ENCODE measurements at regions not wholly inside any gene's neighbourhood (a gene's known extent, or its start where the extent isn't known, plus 50 kb on each side); places are given as distances from the start of the nearest gene placed in this dataset.
"Not testable (repeated sequence)": the region's sequence is repeated elsewhere in the genome, so short reads cannot be mapped to it uniquely, and the experiment has no call there.

- Histone ChIP-seq H3K4me1 (ENCODE audit: control insufficient read depth in 1 of 2, insufficient read depth in 2 of 2, low read length in 2 of 2) (no peaks in the 10 kb centered on the region), H3K36me3 (ENCODE audit: control insufficient read depth in 1 of 2, insufficient read depth in 2 of 2, low read length in 2 of 2) (no peaks in the 10 kb centered on the region), H3K27ac (ENCODE audit: low read length) (no peak overlapping the region), H3K27me3 (ENCODE audit: low read depth, low read length) (no peaks in the 10 kb centered on the region), H3K9me3 (ENCODE audit: control insufficient read depth in 1 of 2, low read length in 2 of 2) (peaks cover 13% of the 10 kb centered on the region in 2 donors), H3K4me3 (ENCODE audit: low read depth in 1 of 2, low read length in 2 of 2) (no peak overlapping the region)
These were observed 194.7 kb downstream of the UXS1 start for GRCh38 chr2:105999211-105999989.

GRCh38 chr2:105997711-105998110 lies 196.4 kb downstream of the UXS1 start:
- Histone ChIP-seq H3K9me3 (ENCODE audit: control insufficient read depth in 1 of 2, low read length in 2 of 2) (peaks cover 9 to 23% of the 10 kb centered on the region in 2 donors), H3K4me3 (ENCODE audit: low read depth in 1 of 2, low read length in 2 of 2) (no peak overlapping the region), H3K27ac (ENCODE audit: low read length) (no peak overlapping the region), H3K36me3 (ENCODE audit: control insufficient read depth in 1 of 2, insufficient read depth in 2 of 2, low read length in 2 of 2) (no peaks in the 10 kb centered on the region), H3K27me3 (ENCODE audit: low read depth, low read length) (no peaks in the 10 kb centered on the region), H3K4me1 (ENCODE audit: control insufficient read depth in 1 of 2, insufficient read depth in 2 of 2, low read length in 2 of 2) (no peaks in the 10 kb centered on the region)

- Histone ChIP-seq H3K36me3 (ENCODE audit: control insufficient read depth in 1 of 2, insufficient read depth in 2 of 2, low read length in 2 of 2) (no peaks in the 10 kb centered on the region), H3K9me3 (ENCODE audit: control insufficient read depth in 1 of 2, low read length in 2 of 2) (peaks cover 5 to 53% of the 10 kb centered on the region in 2 donors), H3K4me3 (ENCODE audit: low read depth in 1 of 2, low read length in 2 of 2) (no peak overlapping the region), H3K27ac (ENCODE audit: low read length) (no peak overlapping the region), H3K4me1 (ENCODE audit: control insufficient read depth in 1 of 2, insufficient read depth in 2 of 2, low read length in 2 of 2) (no peaks in the 10 kb centered on the region), H3K27me3 (ENCODE audit: low read depth, low read length) (no peaks in the 10 kb centered on the region)
These were observed 203.5 kb downstream of the UXS1 start for GRCh38 chr2:105990624-105991023.

GRCh38 chr2:105989803-105990202 lies 204.3 kb downstream of the UXS1 start:
- not testable (repeated sequence) for H3K27ac ChIP-seq (ENCODE audit: low read length); H3K27me3 ChIP-seq (ENCODE audit: low read depth, low read length); H3K4me1 ChIP-seq (ENCODE audit: control insufficient read depth in 1 of 2, insufficient read depth in 2 of 2, low read length in 2 of 2); H3K36me3 ChIP-seq (ENCODE audit: control insufficient read depth in 1 of 2, insufficient read depth in 2 of 2, low read length in 2 of 2)
- H3K4me3 ChIP-seq (ENCODE audit: low read depth in 1 of 2, low read length in 2 of 2), result peak overlapping the region in 1 of 2 donors; percentile 19
- H3K9me3 ChIP-seq (ENCODE audit: control insufficient read depth in 1 of 2, low read length in 2 of 2), result peaks cover 2 to 48% of the 10 kb centered on the region in 2 donors

GRCh38 chr2:105989070-105989469 lies 205.0 kb downstream of the UXS1 start:
- H3K27me3 ChIP-seq (ENCODE audit: low read depth, low read length), result no peaks in the 10 kb centered on the region
- H3K9me3 ChIP-seq (ENCODE audit: control insufficient read depth in 1 of 2, low read length in 2 of 2), result peaks cover 0 to 41% of the 10 kb centered on the region in 2 donors
- H3K36me3 ChIP-seq (ENCODE audit: control insufficient read depth in 1 of 2, insufficient read depth in 2 of 2, low read length in 2 of 2), result no peaks in the 10 kb centered on the region
- H3K27ac ChIP-seq (ENCODE audit: low read length), result no peak overlapping the region
- no peaks in the 10 kb centered on the region for H3K4me1 ChIP-seq (ENCODE audit: control insufficient read depth in 1 of 2, insufficient read depth in 2 of 2, low read length in 2 of 2)
- H3K4me3 ChIP-seq (ENCODE audit: low read depth in 1 of 2, low read length in 2 of 2), result no peak overlapping the region

GRCh38 chr2:105977807-105978206 lies 216.3 kb downstream of the UXS1 start:
- H3K4me3 ChIP-seq (ENCODE audit: low read depth in 1 of 2, low read length in 2 of 2), result no peak overlapping the region
- H3K36me3 ChIP-seq (ENCODE audit: control insufficient read depth in 1 of 2, insufficient read depth in 2 of 2, low read length in 2 of 2), result no peaks in the 10 kb centered on the region
- H3K27ac ChIP-seq (ENCODE audit: low read length), result no peak overlapping the region
- H3K4me1 ChIP-seq (ENCODE audit: control insufficient read depth in 1 of 2, insufficient read depth in 2 of 2, low read length in 2 of 2), result no peaks in the 10 kb centered on the region
- no peaks in the 10 kb centered on the region for H3K9me3 ChIP-seq (ENCODE audit: control insufficient read depth in 1 of 2, low read length in 2 of 2)
- H3K27me3 ChIP-seq (ENCODE audit: low read depth, low read length), result no peaks in the 10 kb centered on the region

GRCh38 chr2:105977212-105977611 lies 216.9 kb downstream of the UXS1 start:
- Histone ChIP-seq H3K4me1 (ENCODE audit: control insufficient read depth in 1 of 2, insufficient read depth in 2 of 2, low read length in 2 of 2) (no peaks in the 10 kb centered on the region), H3K27me3 (ENCODE audit: low read depth, low read length) (no peaks in the 10 kb centered on the region), H3K9me3 (ENCODE audit: control insufficient read depth in 1 of 2, low read length in 2 of 2) (no peaks in the 10 kb centered on the region), H3K36me3 (ENCODE audit: control insufficient read depth in 1 of 2, insufficient read depth in 2 of 2, low read length in 2 of 2) (no peaks in the 10 kb centered on the region), H3K4me3 (ENCODE audit: low read depth in 1 of 2, low read length in 2 of 2) (no peak overlapping the region), H3K27ac (ENCODE audit: low read length) (no peak overlapping the region)

GRCh38 chr2:105974812-105975211 lies 219.3 kb downstream of the UXS1 start:
- no peaks in the 10 kb centered on the region for H3K9me3 ChIP-seq (ENCODE audit: control insufficient read depth in 1 of 2, low read length in 2 of 2)
- no peaks in the 10 kb centered on the region for H3K36me3 ChIP-seq (ENCODE audit: control insufficient read depth in 1 of 2, insufficient read depth in 2 of 2, low read length in 2 of 2)
- no peaks in the 10 kb centered on the region for H3K27me3 ChIP-seq (ENCODE audit: low read depth, low read length)
- H3K4me1 ChIP-seq (ENCODE audit: control insufficient read depth in 1 of 2, insufficient read depth in 2 of 2, low read length in 2 of 2), result no peaks in the 10 kb centered on the region
- no peak overlapping the region for H3K27ac ChIP-seq (ENCODE audit: low read length)
- no peak overlapping the region for H3K4me3 ChIP-seq (ENCODE audit: low read depth in 1 of 2, low read length in 2 of 2)

- Histone ChIP-seq H3K27me3 (ENCODE audit: low read depth, low read length) (no peaks in the 10 kb centered on the region), H3K4me3 (ENCODE audit: low read depth in 1 of 2, low read length in 2 of 2) (no peak overlapping the region), H3K4me1 (ENCODE audit: control insufficient read depth in 1 of 2, insufficient read depth in 2 of 2, low read length in 2 of 2) (no peaks in the 10 kb centered on the region), H3K27ac (ENCODE audit: low read length) (no peak overlapping the region), H3K9me3 (ENCODE audit: control insufficient read depth in 1 of 2, low read length in 2 of 2) (no peaks in the 10 kb centered on the region), H3K36me3 (ENCODE audit: control insufficient read depth in 1 of 2, insufficient read depth in 2 of 2, low read length in 2 of 2) (no peaks in the 10 kb centered on the region)
These were observed 221.2 kb downstream of the UXS1 start for GRCh38 chr2:105972927-105973326.

- no peaks in the 10 kb centered on the region for H3K9me3 ChIP-seq (ENCODE audit: control insufficient read depth in 1 of 2, low read length in 2 of 2)
- H3K4me1 ChIP-seq (ENCODE audit: control insufficient read depth in 1 of 2, insufficient read depth in 2 of 2, low read length in 2 of 2), result no peaks in the 10 kb centered on the region
- H3K27ac ChIP-seq (ENCODE audit: low read length), result no peak overlapping the region
- H3K27me3 ChIP-seq (ENCODE audit: low read depth, low read length), result no peaks in the 10 kb centered on the region
- H3K36me3 ChIP-seq (ENCODE audit: control insufficient read depth in 1 of 2, insufficient read depth in 2 of 2, low read length in 2 of 2), result no peaks in the 10 kb centered on the region
- H3K4me3 ChIP-seq (ENCODE audit: low read depth in 1 of 2, low read length in 2 of 2), result no peak overlapping the region
These were observed 221.9 kb downstream of the UXS1 start for GRCh38 chr2:105972246-105972645.

GRCh38 chr2:105969552-105969951 lies 224.5 kb downstream of the UXS1 start:
- H3K9me3 ChIP-seq (ENCODE audit: control insufficient read depth in 1 of 2, low read length in 2 of 2), result no peaks in the 10 kb centered on the region
- no peaks in the 10 kb centered on the region for H3K27me3 ChIP-seq (ENCODE audit: low read depth, low read length)
- no peak overlapping the region for H3K27ac ChIP-seq (ENCODE audit: low read length)
- H3K36me3 ChIP-seq (ENCODE audit: control insufficient read depth in 1 of 2, insufficient read depth in 2 of 2, low read length in 2 of 2), result no peaks in the 10 kb centered on the region
- H3K4me1 ChIP-seq (ENCODE audit: control insufficient read depth in 1 of 2, insufficient read depth in 2 of 2, low read length in 2 of 2), result no peaks in the 10 kb centered on the region
- H3K4me3 ChIP-seq (ENCODE audit: low read depth in 1 of 2, low read length in 2 of 2), result no peak overlapping the region

GRCh38 chr2:105962221-105962620 lies 217.5 kb downstream of the NCK2 start:
- no peaks in the 10 kb centered on the region for H3K9me3 ChIP-seq (ENCODE audit: control insufficient read depth in 1 of 2, low read length in 2 of 2)

More at GRCh38 chr2:105962221-105962620, 217.5 kb downstream of the NCK2 start:
- Histone ChIP-seq H3K4me3 (ENCODE audit: low read depth in 1 of 2, low read length in 2 of 2) (no peak overlapping the region), H3K27ac (ENCODE audit: low read length) (no peak overlapping the region), H3K36me3 (ENCODE audit: control insufficient read depth in 1 of 2, insufficient read depth in 2 of 2, low read length in 2 of 2) (no peaks in the 10 kb centered on the region), H3K27me3 (ENCODE audit: low read depth, low read length) (no peaks in the 10 kb centered on the region), H3K4me1 (ENCODE audit: control insufficient read depth in 1 of 2, insufficient read depth in 2 of 2, low read length in 2 of 2) (no peaks in the 10 kb centered on the region)
